ENCODE measurements at regions not wholly inside any gene's neighbourhood (a gene's known extent, or its start where the extent isn't known, plus 50 kb on each side); places are given as distances from the start of the nearest gene placed in this dataset.

DNA sequence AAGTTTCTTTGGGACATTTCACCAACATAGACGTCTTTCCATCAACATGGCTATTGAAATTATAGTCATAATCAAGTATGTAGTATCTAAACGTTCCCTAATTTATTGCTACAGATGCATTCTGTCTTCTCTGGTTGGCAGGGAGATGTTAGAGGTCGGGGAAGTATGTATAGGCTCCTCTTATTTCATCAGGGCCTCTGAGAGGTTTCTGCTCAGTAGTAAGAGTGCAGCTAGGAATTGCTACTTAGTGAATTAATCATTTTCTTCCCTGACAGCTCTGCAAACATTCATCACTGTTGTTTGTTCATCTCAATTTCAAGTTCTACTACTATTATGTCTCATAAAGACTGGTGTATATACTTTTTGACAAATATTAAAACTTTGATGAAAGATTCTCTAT lies 309.7 kb upstream of the NR2F2 start:
- DNase-seq, result no peak

- no peak for DNase-seq
Measured at GRCh38 chr15:96023081-96023480, 307.4 kb upstream of the NR2F2 start.

GRCh38 chr15:96027501-96027900 lies 303.0 kb upstream of the NR2F2 start:
- DNase-seq, result no peak

DNA sequence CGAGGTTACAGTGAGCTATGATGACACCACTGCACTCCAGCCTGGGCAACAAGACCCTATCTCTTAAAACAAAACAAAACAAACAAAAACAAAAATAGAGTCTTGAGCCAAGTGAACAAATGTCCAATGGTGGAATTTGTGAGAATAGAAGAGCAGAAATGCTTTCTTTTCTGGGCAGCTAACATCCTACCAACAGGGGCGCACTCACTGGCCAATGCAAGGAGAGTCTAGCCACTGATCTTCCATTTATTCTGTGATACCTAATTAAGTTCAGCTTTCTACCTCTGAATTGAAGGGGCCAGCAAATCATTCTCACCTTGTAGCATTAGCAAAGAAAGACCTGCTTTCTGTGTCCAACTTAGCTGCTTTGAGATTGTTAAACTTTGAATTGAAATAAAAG lies 301.9 kb upstream of the NR2F2 start:
- no peak for DNase-seq

- DNase-seq, result no peak
Measured at GRCh38 chr15:96029172-96029571, 301.3 kb upstream of the NR2F2 start.

DNA sequence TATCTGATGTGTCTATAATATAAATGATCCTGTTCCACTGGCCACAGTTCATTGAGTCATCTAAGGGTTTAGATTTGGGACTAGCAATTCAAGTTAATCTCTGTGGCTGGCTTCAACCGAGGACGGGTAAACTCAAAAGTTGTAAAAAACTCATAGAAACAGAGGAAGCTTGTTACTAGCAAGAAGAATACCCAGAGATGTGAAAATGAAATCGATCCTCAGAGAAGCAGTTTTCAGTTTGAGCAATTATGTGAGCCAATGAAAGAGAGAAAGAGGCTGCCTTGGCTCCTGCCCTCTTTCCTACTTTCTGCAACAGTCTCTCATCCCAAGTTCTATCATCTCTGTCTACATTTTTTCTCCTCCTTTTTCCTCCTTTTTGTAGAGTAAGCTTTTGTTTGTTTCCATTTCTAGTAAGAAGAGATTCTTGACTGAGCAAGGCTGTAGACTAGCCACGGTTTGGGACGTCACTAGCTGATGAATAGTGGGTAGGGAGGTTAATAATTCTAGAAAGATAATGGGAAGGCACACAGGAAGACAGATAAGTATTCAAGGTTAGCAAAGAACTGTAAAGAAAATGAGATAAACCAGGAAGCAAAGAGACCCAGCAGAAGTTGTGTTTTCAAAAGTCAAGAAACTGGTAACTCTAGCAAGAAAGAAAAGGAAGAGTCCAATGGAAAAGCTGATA lies 298.9 kb upstream of the NR2F2 start:
- no peak for DNase-seq

- DNase-seq, result no peak
Measured at GRCh38 chr15:96035091-96035490, 295.4 kb upstream of the NR2F2 start.

DNA sequence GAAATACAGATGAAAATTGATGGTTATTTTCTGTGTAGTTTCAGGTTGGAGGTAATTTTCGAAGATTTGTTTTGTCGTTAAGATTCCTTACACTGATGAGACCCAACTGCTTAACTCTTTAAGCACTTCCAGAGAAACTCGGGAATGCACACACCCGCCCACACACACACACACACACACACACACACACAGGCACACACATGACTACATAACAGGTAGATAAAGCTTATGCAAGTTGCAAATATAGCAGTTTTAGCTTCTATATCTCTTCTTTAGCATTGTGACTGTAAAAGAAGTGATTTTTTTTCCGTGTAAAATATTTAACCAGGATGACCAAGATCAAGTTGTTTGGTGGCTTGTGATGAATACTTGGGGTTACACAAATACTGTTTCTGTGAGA lies 294.9 kb upstream of the NR2F2 start:
- DNase-seq, result no peak

GRCh38 chr15:96037584-96037983 lies 292.9 kb upstream of the NR2F2 start:
- no peak for DNase-seq

GRCh38 chr15:96038131-96038530 lies 292.4 kb upstream of the NR2F2 start:
- DNase-seq, result no peak

GRCh38 chr15:96038650-96039049 lies 291.9 kb upstream of the NR2F2 start:
- no peak for DNase-seq

DNA sequence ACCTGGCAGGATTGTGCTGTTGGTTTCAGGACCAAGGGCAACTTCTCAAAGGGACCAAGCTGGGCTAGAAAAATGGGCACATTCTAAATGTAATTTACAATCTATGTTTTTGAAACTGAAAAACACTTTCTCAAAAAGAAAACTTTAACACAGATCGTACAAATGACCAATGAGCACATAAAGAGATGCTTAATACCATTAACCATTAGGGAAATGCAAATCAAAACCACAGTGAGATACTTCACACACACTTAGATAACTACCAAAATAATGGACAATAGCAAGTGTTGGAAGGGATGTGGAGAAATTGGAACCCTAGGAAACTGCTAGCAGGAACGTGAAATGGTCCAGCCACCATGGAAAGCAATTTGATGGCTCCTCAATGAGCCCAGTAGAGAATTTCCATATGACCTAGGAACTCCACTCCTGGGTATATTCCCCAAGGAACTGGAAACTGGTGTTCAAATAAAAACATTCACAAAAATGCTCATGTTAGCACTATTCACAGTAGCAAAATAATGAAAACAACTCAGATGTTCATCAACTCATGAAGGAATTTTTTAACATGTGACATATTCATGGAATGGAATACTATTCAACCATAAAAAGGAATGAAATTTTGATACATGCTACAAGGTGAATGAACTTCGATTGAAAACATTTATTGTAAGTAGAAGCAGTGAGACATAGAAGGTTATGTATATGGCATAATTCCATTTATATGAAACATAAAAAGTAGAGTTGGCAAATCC lies 288.3 kb upstream of the NR2F2 start:
- no peak for DNase-seq

DNA sequence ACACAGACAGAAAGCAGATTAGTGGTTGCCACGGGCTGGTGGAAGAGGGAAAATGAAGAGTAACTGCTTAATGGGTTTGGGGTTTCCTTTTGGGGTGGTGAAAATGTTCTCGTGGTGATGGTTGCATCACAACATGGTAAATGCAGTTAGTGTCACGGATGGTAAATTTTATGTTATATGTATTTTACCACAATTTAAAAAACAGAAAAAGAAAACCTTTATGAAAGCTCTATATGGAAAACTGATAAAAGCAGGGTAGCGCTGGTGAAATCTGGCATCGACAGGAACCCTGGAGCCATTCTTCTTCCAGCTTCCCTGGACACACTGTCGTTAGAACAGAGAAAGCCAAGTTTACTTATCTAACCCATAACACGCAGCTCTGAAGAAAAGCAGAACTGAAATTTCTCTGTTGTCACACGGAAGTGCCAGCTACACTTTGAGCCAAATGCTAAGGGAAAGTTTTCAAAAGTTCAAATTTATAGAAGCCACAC lies 287.7 kb upstream of the NR2F2 start:
- no peak for DNase-seq

- no peak for DNase-seq
Measured at GRCh38 chr15:96043591-96044171, 286.8 kb upstream of the NR2F2 start.

DNA sequence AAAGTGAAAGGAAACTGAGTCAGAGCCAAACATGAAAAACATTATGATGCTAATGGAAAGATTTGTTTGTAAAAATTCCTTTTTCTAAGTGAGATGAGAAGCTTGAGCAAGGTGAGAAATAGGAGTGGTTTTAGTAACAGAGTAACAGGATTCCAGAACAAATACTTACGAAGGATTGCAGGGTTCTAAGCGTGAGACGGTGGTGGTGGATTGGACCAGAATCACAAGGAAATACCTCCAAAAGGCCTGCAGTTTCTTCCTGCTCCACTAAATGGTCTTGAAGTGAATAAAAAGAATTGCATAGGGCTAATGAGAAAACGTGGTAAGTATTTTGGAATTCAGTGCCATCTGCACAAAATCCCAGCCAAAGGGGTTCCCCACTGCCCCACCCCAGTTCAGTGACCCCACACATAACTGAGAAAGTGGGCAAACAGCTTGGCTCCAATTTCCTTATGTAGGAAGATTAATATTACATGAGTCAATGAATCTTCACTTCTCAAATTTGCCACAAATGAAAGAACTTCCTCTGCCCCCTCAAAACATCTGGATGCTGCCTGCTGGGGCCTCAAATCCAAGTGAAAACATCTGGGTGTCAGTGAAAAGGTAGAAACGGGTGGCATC lies 283.8 kb upstream of the NR2F2 start:
- DNase-seq, result no peak

GRCh38 chr15:96047255-96047931 lies 283.1 kb upstream of the NR2F2 start:
- DNase-seq, result no peak

DNA sequence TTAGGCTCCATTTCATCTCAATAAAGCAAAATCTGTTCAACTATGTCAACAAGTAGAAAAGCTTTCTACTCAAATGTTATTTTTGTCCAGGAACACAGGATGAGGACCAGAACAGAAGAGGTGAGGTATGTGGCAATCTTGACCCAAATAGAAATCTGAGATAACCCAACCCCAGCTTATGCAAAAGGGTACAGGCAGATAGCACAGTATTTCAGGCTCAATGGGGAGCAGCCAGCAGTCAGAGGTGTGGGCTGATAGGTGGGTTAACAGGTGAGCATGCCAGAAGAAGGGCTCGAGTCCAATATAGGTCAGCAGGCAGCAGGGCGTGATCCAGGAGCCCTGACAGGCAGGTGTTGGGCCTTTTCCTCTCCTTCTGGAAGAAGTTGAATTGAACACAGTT lies 281.2 kb upstream of the NR2F2 start:
- DNase-seq, result no peak

DNA sequence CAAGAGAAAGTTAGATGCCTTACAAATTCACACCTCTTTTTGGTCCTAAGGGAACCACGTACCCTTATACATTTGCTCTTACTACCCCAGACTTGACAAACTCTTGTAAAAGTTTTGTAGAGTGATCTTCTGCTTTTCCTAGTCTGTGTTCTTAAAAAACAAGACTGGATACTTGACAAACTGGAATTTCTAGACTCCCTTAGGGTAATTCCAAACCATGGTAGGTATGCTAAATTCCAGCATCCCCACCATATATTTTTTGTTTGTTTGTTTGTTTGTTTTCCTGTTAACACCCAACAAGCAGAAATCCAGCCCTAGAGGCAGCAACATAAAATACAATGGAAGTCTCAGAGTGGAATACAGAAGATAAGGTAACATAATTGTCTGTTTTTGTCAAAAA lies 280.7 kb upstream of the NR2F2 start:
- DNase-seq, result no peak

- DNase-seq, result no peak
Measured at GRCh38 chr15:96051598-96051997, 278.9 kb upstream of the NR2F2 start.

DNA sequence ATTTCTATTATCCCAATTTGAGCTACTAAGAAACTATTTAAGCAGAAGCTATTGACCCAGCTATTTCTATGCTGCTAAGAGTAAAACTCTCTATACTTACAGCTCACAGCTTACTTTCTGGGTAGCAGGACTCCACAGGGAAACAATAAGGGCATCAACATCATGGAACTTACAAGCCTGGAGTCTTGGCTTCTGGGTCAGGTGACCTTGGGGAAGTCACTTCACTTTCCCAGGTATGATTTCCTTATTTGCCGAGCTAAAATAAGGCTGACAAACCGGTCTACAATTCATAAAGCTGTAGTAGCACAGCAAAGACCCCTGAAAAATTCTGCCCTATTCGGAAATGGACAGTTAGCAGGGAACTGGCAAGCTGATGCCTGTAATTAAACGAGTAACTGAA lies 278.3 kb upstream of the NR2F2 start:
- DNase-seq, result no peak

- DNase-seq, result no peak
Measured at GRCh38 chr15:96052572-96053030, 277.9 kb upstream of the NR2F2 start.

- no peak for DNase-seq
Measured at GRCh38 chr15:96053031-96053780, 277.3 kb upstream of the NR2F2 start.

All from stimulated activated naive CD4-positive, alpha-beta T cell treated with Interleukin-2 at 50 U/mL for 16 hours (primary cell).